GM18867 (cell line): ENCODE measurements at regions not wholly inside any gene's neighbourhood (a gene's known extent, or its start where the extent isn't known, plus 50 kb on each side); places are given as distances from the start of the nearest gene placed in this dataset.
"Not testable (repeated sequence)": the region's sequence is repeated elsewhere in the genome, so short reads cannot be mapped to it uniquely, and the experiment has no call there.

Source experiments
- ATAC-seq: cut with Tn5 transposase; IDR thresholded peaks from one replicate; pipeline ENCODE4 v1.9.1; 2021; ENCODE audit warnings: mild to moderate bottlenecking, moderate library complexity; ENCODE audit not compliant: unreplicated experiment

DNA sequence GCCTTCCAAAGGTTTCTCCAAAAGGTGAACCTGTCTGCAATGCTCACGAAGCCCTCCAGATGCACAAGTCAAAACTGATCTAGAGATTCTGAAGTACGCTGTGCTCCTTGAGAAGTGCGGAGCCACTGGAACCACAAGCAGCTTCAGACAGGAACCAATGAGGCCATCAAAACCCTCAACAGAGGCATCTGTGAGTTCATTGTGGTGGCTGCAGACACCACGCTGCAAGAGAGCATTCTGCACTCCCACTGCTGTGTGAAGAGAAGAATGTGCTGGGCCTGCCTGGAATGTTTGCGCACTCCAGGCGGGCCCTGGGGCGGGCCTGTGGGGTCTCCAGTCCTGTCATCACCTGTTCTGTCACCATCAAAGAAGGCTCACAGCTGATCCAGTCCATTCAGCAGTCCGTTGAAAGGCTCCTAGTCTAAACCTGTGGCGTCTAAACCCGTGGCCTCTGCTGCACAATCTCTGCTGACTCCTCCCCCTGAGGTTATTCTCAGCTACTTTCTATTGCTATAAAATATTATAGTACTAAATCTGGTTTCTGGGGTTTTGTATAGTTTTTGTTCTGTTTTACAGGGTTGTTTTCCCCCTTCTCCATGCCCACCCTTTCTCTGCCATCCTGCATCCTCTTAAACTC, 111.6 kb downstream of the PPIAL4A start:
- not testable (repeated sequence) for ATAC-seq

DNA sequence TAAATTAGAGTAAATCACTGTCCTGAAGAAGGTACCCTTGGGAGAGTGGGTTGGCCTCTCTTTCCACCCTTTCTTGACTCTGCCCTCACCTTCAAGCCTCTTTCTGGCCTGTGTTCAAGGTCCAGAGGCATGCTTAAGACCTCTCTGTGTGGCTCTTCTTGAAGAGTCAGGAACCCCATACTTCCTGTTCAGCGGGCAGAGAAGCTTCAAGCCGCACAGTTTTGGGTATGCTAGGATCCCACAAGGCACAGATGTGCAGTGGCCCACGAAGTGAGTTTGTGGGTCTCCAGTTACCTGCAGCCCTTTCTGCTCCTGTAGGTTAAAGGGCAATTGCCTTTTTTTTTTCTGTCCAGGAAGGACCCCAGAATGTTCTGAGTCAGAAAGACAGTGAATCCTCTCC, 113.7 kb downstream of the PPIAL4A start:
- not testable (repeated sequence) for ATAC-seq

DNA sequence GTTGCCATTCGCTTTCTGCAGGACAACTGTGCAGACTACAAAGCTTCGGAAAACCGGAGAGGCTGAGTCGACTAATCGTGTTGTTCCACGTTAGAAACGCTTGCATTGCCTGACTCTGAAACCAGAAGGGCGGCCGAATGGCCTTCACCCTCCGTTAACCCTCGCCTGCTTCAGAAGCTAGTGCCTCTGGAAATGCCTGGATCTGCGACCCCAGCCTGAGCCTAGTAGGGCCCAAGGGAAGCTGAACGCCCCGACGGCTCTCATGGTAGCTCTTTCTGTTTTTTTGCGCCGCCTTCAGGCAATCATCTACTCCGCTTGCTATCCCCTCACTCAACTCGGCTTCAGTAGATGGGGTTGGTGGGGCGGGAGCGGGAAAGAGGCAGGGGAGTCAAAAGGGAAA, 117.3 kb downstream of the PPIAL4A start:
- ATAC-seq: not testable (repeated sequence)

DNA sequence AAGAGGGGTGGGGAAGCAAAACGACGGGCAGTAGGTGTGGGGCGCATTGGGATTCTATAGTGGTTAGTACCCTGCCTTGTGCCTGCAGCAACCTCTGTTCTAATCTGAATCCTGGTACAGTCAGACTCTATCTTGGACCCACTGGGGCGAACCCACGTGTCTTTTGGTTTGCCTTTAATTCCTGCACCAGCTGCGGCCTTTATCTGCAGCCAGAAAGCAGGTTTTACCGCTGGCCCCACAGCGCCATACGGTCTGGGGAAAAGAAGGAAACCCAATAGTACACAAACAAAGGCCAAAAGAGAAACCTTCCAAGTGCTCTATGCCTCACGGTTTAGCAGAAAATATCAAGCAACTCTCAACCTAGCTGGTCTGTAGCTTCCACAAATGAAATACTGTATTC, 118.2 kb downstream of the PPIAL4A start:
- not testable (repeated sequence) for ATAC-seq

DNA sequence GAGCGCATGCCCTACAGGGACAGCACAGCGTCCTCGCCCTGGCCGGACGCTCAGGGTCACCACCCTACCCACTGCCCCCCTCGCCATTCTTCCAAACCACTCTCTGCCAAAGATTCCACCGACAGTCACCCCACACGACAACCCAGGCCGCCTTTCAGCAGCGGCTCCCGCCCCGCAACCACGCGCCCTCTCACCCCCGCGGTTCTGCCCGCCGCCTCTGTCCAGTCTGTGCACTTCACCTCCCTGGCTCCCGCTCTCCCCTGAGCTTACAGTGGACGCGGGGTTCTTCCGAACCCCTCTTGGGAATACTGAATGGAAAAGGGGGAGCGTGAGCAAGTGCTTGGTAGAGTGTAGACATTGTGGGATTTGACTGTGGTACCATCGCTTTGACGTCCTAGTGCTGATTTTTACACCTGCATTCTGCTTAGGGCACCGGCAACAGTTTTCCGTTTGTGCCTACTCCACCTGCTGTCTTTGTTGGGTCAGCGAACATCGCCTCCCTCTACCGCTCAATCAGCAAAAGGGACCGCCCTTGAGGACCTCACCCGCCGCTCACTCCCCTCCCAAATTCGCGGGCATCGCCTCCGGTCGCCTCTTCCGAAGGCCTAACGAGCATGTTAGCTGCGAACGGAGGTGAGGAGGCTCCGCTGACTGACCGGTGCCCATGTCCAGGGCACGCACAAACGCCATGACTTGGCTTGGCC, 119.1 kb downstream of the PPIAL4A start:
- not testable (repeated sequence) for ATAC-seq

DNA sequence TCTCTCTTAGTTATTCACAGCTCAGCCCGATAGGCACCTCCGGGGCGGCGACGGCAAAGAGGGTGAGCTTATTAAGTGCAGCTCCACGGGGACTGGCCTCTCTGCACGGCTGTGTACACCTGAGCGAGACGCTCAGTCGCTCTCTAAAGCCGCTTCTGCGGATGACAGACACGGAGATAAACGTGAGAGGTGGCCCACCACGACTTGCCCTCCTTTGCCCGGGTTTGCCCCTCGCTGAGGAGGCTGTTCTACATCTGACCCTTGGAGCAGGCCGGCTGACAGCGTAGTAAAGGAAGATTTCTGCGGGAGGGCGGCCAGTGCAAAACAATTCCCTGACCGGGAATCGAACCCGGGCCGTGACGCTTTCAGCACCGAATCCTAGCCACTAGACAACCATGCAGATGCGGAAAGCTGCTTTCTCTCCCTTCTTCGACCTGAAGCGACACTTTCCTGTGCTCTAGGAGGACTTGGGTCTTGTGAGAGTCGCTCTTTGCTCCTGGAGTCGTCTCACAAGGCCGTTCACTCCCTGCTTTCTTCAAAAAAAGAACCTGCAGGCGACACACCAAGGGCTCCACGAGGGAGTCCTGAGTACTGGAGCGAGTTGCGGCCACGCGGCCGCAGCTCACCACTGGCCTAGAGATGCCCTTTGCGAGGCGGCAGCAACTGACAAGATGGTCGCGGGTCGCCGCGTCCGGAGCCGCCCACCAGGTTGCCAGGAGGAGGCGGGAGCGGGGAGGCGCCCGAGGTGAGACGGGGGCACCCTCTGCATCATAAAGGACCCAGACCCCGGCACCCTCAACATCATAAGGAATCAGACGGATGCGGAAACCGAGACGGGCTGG, 119.9 kb downstream of the PPIAL4A start:
- not testable (repeated sequence) for ATAC-seq

DNA sequence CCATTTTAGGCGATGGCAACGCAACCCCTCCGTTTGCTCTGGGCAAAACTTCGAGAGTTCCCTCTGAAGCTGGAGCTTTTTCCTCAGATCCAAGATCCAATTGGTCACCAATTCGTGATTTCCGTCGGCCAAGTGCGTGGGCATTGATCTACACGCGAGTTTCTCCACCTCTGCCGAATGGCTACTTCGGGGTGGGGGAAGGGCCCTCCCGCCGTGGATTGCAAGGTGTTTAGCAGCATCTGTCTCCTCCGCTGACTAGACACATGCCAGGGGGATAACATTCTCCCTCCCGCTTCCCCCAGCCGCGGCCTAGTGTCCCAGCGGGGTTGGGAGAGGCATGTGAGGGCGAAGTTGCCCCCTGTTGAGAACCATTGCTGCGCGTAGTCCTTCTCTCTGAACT, 120.6 kb downstream of the PPIAL4A start:
- ATAC-seq: not testable (repeated sequence)

DNA sequence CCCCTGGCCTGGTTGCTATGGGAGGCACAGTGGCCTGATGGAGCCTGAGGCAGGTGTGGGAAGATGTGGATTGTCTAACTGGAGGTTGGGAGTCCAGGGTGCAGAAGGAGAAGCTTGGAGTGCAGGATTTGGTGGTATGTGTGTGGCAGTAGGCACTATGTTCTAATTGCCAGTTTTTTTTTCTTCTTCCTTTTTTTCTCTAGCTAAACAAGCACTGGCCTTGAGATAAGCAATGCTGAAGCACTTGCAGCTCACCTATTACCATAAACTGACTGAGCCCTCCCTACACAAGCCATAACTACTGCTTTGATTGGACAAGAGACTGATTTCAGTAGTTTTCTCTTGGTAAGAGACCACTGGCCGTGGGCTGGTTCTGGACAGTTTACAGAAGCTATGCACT, 123.6 kb downstream of the PPIAL4A start:
- not testable (repeated sequence) for ATAC-seq

DNA sequence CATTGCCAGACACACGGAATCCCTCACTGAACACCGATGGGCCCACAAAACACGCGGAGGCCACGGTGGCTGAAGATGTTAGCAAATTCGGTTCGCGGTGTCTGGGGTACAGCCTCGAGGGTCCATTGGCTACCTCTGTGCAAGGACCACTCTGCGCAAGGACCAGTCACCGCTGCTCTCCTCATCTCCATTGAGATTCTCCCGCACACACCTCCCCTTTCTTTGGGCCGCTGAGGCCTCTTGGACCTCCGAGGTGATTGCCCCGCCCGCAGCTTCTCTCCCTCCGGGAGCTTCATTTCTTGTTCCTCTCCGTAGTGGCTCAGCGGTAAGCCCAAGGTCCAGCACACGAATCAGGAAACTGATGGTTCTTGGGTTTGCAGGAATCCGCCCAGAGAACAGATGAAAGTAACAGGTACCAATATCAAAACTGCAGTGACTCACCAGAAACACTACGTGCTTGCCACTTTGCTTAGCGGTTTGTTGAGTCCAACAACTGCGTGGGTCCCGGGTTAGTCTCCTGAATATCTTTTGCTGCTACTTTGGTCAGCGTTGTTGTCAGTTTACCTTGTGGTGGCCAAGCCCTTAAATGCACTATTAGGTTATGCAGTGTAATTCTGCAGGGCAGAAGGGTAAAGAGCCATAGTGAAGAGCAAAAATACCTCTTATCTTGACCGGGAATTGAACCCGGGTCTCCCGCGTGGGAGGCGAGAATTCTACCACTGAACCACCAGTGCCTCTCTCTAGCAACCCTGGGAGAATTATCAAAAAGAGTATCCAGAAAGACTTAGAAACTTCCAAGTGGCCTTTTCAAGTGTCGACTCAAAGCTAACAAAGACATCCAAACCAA, 126.8 kb downstream of the PPIAL4A start:
- peak; percentile 73 for ATAC-seq

DNA sequence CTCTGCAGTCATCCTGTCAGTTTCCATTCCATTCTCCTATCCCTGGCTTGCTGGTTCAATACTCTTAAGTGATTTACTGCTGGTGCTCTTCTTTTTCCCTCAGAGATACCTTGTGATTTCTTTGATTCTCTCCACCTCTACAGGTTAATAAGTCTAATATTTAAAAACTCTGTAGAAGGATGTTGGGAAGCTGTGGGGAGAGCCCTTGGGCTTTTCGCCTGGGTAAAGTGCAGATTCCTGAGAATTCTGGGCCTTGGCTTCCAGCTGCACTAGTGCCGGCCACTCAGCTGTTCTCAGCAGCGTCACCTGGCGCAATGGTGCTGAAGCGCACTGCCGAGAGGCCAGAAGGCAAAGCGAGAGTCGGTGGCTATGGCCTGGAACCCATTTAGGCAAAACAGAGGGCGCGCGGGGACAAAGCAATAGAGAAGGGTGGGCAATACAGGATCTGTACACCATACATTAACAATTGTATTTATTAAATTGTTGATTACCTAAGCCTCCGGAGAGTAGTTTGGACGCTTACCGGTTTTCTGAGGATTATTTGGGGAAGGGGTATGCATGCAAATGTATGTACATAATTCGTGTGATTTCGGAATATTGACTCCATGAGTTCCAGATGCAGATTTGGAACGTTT, 130.3 kb downstream of the PPIAL4A start:
- ATAC-seq: peak; percentile 51

DNA sequence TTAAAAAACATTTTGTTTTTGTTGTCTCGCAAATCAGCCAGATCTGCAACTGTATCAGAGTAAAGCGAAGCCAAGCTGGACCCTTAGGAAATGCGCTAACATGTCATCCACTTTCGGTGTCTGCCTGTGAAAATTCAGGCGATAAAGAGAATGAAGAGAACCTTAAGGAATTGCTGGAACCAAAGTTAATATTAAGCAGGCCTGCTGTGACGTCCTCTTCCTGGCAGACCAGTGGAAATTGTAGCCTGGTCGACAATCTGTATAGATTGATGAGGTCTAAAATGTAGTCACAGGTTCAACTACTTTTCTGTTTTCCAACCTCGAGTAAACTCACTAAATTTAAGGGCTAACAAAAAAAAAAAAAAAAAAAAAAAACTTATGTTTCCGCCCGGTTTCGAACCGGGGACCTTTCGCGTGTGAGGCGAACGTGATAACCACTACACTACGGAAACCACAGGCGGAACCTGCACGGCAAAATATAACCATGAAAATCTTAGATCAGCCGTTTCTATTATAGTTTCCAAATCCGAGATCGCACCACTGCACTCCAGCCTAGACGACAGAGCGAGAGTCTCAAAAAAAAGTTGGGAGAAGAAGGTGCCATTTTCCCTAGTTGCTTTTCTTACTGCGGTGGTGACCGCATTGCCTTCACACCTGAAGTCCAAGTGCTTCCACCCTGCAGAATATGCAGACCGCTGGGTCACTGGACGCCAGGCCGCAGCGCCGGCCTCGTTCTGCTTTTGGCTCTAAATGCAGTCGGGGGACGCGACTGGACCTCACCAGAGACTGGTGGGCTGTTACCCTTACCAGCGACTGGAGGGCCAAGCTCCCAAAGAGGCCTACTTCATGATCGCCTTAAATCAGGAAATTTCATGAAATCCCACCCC, 131.0 kb downstream of the PPIAL4A start:
- ATAC-seq: not testable (repeated sequence)

DNA sequence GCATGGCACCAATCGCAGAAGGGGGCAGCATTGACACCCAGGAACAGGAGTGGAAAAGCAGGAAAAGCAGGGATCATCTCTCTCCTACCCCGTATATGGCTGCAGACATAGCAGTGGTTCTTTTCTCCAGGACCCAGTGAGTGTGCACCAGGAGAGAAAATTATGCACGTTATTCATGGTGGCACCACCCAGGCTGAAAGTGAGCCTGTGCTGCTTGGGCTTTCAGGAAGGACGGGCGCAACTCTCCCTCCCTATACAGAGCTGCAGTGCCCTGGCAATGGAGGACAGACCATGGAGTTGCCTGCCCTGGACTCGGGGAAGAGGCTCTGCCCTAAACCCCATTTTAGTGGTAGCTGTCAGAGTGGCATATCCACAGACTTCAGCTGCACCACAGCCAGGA, 132.1 kb downstream of the PPIAL4A start:
- not testable (repeated sequence) for ATAC-seq

DNA sequence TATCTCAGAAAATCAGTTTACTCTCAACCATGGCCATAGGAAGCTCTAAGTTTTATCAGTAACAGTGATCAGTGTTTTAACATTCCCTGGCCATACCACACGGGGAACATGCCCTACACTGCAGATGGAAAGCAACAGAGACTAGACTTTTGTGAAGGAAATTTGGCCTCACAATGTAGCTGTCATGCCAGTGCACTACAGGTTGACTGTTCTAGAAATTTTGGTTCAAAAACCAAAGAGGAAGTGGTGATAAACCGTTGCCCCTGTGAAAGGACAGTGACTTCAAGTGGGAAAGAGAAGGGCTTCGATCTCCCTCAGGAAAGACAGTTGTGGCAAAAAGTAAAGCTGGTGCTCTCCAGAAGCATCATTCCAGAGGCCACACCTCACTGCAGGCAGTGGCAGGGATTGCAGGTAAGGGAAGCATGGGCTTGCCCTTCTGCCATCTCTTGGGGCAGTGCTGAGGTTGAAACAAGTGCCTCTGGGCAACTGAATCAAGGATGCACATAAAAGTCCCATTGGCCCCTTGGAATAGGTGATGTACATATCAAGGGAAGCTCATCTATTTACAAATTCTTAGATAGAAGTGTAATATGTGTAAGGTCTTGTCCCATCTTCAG, 143.4 kb downstream of the PPIAL4A start:
- ATAC-seq: not testable (repeated sequence)

DNA sequence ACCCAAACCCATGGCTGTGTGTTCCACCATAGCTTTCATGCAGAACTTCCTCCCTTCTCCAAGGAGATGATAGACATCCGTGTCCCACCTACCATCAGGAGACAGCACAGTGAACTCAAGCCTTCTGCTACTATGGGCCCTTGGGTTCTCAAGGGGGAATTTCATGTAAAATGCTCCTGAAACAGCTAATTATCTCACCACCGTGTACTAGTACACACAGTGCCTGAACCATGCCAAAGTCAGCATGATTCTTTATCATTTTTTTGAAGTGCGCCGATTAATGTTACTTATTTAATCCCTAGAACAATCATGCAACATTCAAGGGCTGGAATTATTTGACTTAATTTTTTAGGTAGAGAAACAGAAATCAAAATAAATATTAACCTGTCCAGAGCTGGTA, 147.2 kb downstream of the PPIAL4A start:
- not testable (repeated sequence) for ATAC-seq

DNA sequence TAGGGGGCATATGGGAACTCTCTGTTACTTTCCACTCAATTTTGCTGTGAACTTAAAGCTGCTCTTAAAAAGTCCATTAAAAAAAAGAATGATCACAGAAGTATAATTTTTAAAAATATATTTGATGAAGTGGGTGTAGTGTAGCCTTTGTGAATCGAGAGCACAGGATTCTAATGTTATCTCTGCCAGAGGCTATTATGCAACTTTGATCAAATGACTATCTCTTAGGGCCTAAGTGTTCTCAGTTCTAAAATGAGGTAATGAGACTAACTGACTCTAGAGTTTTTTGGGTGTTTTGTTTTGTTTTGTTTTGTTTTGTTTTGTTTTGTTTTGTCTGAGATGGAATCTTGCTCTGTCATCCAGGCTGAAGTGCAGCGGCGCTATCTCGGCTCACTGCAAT, 143.2 kb downstream of the FAM72B start:
- ATAC-seq: not testable (repeated sequence)

DNA sequence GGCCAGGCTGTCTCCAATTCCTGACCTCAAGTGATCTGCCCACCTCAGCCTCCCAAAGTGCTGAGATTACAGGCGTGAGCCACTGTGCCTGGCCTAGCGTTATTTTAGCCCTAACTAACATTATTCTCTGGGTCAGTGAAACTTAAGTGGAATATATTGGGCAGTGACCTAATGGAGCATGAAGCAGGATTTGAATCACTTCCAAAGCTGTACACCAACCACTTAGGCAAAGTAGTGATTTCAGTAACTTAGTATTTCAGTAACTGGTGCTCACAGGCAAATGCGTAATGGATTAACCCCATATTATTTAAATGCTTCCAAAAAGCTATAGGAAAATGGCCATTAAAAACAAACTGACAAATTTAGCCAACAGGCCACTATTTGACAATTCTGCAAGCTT, 142.6 kb downstream of the FAM72B start:
- not testable (repeated sequence) for ATAC-seq

DNA sequence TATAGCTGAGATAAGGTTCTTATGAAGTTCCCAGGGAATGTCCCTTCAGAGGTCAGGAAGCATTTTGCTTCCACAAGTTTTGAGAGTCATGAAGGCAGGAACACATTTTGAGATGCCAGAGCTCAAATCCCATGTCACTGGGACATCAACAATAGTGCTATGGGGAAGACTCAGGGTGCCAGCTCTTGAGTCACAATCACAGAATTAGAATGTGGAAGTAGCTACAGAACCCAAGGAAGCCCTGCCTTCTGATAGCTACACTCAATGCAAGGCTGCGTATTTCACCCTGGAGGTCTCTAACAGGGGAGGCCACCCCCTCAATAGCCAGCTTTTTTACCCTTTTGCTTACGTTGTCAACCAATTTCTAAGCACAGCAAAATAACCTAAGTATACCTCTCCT, 141.3 kb downstream of the FAM72B start:
- ATAC-seq: not testable (repeated sequence)

DNA sequence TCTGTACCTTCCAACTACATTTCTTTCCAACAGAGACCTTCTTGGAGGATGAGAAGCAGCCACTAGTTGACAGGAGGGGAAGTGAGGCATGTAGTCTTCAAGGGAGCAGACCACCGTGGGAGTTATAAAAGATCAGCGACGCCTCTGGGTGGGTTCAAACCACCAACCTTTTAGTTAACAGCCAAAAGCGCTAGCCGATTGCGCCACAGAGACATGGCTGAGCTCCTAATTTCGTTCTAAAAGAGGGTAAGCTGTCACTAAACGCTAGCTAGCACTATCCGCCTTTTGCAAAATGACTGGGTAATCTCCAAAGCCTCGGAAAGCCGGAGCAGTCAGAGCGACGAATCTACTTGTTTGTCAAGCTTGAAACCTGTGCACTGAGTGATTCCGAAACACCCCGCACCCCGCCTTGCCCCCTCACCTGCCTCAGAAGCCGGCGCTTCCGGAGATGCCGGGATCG, 135.8 kb downstream of the FAM72B start:
- ATAC-seq: not testable (repeated sequence)
